ENCODE measurements at regions not wholly inside any gene's neighbourhood (a gene's known extent, or its start where the extent isn't known, plus 50 kb on each side); places are given as distances from the start of the nearest gene placed in this dataset.

DNA sequence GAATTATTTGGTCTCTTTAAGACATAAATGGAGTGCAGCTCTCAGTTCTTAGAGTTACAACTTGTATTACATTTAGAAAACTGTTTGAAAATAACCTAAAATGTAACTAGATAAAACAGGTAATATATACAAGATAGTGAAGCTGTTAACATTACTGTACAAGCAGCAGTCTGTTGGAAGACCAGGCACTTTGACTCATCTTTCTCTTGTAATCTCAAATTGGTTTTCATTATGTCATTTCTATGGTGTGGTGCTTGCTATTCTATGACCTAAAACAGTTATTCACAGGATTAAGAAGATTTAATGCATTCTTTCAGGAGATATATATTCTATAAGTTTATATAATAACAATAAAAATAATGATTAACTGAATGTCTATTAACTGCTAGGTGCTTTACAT, 282.5 kb upstream of the PITX2 start:
- intact Hi-C loops (cut with DNase I), result no loop called here
- no peaks in the 10 kb centered on the region for H3K27me3 ChIP-seq
- TF ChIP-seq, protein P1, sequence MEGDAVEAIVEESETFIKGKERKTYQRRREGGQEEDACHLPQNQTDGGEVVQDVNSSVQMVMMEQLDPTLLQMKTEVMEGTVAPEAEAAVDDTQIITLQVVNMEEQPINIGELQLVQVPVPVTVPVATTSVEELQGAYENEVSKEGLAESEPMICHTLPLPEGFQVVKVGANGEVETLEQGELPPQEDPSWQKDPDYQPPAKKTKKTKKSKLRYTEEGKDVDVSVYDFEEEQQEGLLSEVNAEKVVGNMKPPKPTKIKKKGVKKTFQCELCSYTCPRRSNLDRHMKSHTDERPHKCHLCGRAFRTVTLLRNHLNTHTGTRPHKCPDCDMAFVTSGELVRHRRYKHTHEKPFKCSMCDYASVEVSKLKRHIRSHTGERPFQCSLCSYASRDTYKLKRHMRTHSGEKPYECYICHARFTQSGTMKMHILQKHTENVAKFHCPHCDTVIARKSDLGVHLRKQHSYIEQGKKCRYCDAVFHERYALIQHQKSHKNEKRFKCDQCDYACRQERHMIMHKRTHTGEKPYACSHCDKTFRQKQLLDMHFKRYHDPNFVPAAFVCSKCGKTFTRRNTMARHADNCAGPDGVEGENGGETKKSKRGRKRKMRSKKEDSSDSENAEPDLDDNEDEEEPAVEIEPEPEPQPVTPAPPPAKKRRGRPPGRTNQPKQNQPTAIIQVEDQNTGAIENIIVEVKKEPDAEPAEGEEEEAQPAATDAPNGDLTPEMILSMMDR (IDR thresholded peaks at IDR 0.05), result no peak
- TF ChIP-seq POLR2A (IDR thresholded peaks at IDR 0.05), result no peak
- no peaks in the 10 kb centered on the region for H3K36me3 ChIP-seq (replicated peaks in 1 of 2)
- no peaks in the 10 kb centered on the region for H3K4me1 ChIP-seq (replicated peaks in 1 of 2)
- H3K4me3 ChIP-seq, result no peak overlapping the region
- H3K27ac ChIP-seq, result no peak overlapping the region
- H3K9me3 ChIP-seq (replicated peaks in 1 of 3), result no peaks in the 10 kb centered on the region
- DNase-seq, result no peak

DNA sequence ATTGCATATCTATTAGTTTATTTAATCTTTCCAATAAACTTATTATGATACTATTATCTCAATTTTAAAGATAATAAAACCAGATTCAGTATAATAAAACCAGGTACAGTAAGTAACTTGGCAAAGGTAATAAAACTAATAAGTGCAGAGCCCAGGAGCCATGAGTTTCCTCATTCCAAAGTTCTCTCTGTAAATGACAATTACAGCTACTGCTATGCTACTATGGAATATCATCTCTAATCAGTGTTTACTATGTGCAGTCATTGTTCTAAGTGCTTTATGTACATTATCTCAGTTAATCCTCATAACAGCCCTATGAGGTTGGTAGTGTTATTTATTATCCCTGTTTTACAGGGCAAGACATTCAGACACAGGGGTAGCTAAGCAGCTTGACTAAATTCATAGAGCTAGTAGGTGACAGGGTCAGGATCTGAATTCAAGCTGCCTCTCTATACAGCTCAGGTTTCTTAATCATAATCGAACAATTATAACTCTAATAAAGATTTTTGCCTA, 285.0 kb upstream of the PITX2 start:
- no peaks in the 10 kb centered on the region for H3K4me1 ChIP-seq (replicated peaks in 1 of 2)
- no peak overlapping the region for H3K27ac ChIP-seq
- no peak overlapping the region for H3K4me3 ChIP-seq
- no peak for TF ChIP-seq POLR2A (IDR thresholded peaks at IDR 0.05)
- TF ChIP-seq, protein P1 (IDR thresholded peaks at IDR 0.05), result no peak
- no peak for DNase-seq
- intact Hi-C loops (cut with DNase I), result no loop called here
- H3K9me3 ChIP-seq (replicated peaks in 1 of 3), result no peaks in the 10 kb centered on the region
- H3K27me3 ChIP-seq, result no peaks in the 10 kb centered on the region
- no peaks in the 10 kb centered on the region for H3K36me3 ChIP-seq (replicated peaks in 1 of 2)
- WGBS, 4 donors, result 58 to 82% (median 71%) methylated on average over 1 of the region's 1 CpG

DNA sequence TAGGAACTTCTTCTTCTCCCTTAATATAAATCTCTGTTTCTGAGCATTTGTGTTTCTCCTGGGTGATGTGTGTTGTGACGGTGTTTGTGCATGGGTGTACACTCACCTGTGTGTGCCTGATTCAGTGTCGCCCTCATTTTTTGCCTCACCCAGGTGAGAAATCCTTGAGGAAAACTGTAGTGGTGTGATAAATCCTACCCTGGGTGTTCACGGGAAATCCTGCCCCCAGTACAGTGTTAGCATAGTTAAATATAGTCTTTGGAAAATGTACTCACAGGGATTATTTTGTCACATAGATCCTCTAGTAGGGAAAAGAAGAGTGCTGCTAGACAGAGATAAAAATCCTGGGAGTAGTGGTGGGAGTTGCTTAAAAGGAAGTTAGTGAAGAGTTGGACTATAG, 291.9 kb upstream of the PITX2 start:
- Histone ChIP-seq H3K4me1 (replicated peaks in 1 of 2) (no peaks in the 10 kb centered on the region), H3K27ac (no peak overlapping the region), H3K9me3 (replicated peaks in 1 of 3) (no peaks in the 10 kb centered on the region), H3K36me3 (replicated peaks in 1 of 2) (no peaks in the 10 kb centered on the region), H3K4me3 (no peak overlapping the region), H3K27me3 (no peaks in the 10 kb centered on the region)
- DNase-seq, result no peak
- TF ChIP-seq, protein P1 (IDR thresholded peaks at IDR 0.05), result no peak
- TF ChIP-seq POLR2A (IDR thresholded peaks at IDR 0.05), result no peak
- intact Hi-C loops (cut with DNase I), result no loop called here
- WGBS, 4 donors, result 76 to 92% (median 87%) methylated on average over 3 of the region's 3 CpGs

DNA sequence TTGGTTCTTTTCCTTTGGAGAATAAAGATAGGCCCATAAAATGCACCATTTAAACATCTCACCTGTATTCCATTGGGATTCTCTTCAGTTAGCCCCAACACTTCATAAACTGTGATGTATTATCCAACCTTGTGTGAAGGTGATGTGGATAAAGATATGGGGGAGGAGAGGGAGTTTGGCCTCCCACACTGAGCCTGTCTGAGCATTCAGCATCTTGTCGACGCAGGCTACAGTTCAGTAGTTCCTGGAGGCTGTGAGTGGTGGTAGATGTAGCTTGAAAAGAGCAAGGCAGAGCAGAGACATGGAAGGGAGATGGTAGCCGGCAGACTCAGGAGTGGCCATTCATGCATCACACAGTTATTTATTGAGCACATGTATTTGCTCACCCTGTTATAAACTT, 292.4 kb upstream of the PITX2 start:
- TF ChIP-seq, protein P1 (IDR thresholded peaks at IDR 0.05), result no peak
- no peak for TF ChIP-seq POLR2A (IDR thresholded peaks at IDR 0.05)
- Histone ChIP-seq H3K4me3 (no peak overlapping the region), H3K4me1 (replicated peaks in 1 of 2) (no peaks in the 10 kb centered on the region), H3K9me3 (replicated peaks in 1 of 3) (no peaks in the 10 kb centered on the region), H3K36me3 (replicated peaks in 1 of 2) (no peaks in the 10 kb centered on the region), H3K27ac (no peak overlapping the region), H3K27me3 (no peaks in the 10 kb centered on the region)
- DNase-seq, result no peak
- WGBS, 4 donors, result 32 to 40% (median 38%) methylated on average over 3 of the region's 3 CpGs
- intact Hi-C loops (cut with DNase I), result no loop called here
